HG03103 (cell line): ENCODE measurements at regions not wholly inside any gene's neighbourhood (a gene's known extent, or its start where the extent isn't known, plus 50 kb on each side); places are given as distances from the start of the nearest gene placed in this dataset.
"Not testable (repeated sequence)": the region's sequence is repeated elsewhere in the genome, so short reads cannot be mapped to it uniquely, and the experiment has no call there.

Experiments used
- ATAC-seq: cut with Tn5 transposase; IDR thresholded peaks from one replicate; pipeline ENCODE4 v1.9.1; 2021; ENCODE audit warnings: low read depth; ENCODE audit not compliant: unreplicated experiment

DNA sequence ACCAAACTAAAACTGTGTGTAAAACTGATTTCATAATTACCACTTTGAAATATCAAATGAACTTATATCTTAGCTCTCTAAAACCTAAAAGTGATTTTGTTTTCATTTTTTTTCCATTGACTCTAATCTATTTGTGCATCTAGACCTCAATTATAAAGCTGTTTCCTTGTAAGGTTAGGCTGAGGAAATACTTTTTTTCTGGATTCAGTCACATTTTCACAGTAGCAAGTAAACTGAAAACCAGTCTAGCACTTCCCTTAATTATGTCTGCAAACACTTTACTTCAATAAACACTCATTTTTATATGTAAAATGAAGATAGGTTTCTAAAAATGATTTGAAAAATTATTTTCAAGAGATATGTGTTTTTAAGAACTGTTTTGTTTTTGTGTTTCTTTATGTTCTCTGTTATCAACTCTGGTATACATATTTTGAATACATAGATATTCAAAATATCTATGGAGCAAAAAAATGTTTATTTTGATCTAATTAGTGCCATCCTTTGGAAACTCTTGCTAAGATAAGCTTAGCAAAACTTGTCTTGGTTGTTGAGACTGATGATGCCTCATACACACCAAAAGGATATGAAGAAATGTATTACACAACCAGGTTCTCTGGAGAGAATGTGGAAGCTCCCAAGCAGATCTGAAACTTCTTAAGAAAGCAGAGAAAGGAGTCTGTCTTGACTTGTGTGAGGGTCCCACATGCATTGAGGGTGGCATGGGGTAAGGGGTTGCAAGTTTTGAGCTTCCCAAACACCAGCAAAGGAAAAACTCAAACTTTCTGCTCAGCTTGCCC, 1887.4 kb downstream of the PCDH9 start:
- no peak for ATAC-seq

DNA sequence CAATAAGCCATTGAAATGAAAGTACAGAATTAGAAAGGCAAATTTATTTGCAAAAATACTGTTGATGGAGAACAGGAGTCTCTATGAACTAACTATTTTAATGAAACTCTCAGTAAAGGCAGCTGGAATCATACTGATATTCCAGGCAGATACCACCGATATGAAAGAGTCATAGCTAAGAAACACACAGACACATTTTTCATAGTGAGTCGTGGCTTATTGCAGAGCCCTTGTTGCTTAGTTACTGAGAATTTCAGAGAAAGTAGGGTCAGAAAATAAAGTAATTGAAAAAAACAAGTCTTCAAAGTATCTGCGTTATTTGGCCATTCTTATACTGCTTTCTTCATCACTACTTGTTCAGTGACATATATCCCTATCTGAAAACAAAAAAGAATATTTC, 1890.9 kb downstream of the PCDH9 start:
- ATAC-seq, result no peak

DNA sequence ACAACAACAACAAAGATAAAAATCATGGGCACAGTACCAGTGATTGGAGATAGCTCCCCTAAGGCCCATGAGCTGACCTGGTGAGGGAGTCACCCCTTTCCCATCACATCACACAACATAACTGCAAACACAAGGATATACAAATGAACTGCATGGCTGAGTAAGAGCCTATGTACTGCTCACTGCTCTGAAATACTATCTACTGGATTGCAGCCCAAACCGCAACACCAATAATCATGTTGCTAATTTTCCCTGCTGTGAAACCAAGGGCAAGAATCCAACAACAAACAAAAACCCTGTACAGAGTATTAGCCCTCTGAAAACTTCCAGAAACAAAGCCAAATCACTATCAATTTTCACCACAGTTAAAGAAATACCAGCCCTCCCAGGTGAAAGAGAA, 1893.2 kb downstream of the PCDH9 start:
- no peak for ATAC-seq

DNA sequence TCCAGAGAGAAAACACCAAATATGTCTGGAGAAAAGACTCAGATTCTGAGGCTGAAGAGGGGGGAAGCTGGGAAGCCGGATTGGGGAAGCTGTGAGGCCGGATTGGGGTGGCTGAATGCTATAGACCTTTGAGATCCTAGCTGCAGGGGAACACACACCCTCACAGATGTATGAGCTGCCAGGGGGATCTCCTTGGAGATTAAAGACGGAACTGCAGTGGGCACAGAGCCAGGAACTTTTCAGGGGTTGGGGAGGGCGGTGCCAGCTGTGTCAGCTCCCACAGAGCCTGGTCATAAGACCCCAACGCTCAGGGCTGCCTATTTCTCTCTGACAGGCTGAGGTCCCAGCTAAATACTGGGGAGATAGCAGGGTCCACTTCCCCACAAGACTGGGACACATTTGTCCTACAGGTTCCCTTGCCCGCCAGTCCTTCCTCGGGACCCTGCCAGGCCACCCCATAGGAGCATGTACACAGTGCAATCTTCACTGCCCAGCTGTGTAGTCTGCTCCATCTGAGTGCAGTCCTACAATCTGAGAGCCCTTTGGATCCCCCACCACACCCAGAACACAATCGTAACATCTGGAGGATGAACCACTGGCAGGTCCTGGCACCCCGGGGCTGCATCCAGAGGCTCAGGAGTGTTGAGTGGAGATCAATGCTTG, 1893.9 kb downstream of the PCDH9 start:
- ATAC-seq, result no peak

DNA sequence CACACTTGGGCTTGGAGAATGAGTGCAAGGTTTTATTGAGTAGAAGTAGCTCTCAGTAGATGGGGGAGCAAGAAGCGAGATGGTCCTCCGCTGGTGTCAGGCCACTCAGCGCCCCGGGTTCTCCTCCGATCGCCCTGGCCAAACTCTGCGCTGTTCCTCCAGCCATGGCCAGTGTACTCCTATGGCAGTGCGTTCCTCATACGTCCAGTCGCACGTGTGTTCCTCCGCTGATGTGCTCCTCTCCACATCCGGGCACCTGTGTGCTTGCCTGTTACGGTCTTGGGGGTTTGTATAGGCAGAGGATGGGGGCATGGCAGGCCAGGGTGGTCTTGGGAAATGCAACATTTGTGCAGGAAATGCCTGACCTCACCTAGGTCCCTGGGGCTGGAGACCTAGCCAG, 1899.4 kb downstream of the PCDH9 start:
- ATAC-seq, result no peak

DNA sequence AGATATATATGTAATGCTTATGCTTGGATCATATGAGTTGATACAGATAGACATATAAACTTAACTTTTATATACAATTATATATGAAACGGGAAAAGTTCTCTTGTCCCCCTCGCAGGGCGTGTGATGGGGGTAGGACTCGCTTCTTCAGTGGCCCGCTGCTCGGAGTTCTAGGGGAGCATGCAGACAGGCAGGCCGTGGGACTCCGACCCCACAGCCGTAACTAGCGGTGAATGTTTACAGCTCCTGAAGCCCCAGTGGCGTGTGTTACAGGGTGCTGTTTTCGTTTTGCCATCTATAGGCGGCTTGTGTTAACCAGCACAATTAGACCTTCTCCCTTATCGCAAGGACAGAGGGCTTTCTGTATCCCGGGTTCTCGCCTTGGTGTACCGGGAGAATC, 1899.8 kb downstream of the PCDH9 start:
- no peak for ATAC-seq

DNA sequence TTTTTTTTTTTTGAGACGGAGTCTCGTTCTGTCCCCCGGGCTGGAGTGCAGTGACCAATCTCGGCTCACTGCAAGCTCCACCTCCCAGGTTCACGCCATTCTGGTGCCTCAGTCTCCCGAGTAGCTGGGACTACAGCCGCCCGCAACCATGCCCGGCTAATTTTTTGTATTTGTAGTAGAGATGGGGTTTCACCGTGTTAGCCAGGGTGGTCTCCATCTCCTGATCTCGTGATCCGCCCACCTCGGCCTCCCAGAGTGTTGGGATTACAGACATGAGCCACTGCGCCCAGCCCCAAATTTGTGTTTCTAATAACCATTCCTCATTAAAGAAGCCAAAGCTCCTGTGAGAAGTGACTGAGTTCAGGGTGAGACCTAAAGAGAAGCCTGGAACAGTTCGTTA, 1906.9 kb downstream of the PCDH9 start:
- ATAC-seq, result not testable (repeated sequence)

DNA sequence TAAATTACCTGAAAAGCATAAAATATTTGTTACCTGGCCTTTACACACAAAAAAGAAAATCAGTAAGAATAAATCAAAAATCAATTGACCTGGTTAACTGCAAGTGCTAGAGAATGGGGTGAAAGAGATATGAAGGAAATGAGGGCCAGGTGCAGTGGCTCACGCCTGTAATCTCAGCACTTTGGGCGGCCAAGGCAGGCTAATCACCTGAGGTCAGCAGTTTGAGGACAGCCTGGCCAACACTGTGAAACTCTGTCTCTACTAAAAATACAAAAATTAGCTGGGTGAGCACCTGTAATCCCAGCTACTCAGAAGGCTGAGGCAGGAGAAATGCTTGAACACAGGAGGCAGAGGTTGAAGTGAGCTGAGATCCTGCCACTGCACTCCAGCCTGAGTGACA, 1908.7 kb downstream of the PCDH9 start:
- ATAC-seq, result not testable (repeated sequence)

DNA sequence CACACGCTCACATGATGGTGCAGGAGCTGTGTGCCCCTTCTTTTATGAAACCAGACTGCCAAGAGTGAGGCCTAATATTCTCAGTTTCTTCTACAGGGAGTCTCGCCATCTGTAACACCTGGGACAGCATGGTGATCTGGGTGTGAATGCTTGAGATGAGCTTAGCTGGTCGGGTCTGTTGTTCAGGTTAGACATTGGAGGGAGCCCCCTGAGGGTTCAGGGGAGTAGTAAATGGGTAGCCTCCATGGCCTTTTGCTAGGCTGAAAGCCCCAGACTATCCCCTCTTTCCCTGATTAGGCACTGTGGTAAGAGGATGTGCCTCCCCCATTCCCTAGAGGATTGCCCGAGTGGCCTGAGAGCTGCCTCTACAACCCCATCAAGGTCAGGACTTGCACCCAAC, 1916.1 kb downstream of the PCDH9 start:
- no peak for ATAC-seq

DNA sequence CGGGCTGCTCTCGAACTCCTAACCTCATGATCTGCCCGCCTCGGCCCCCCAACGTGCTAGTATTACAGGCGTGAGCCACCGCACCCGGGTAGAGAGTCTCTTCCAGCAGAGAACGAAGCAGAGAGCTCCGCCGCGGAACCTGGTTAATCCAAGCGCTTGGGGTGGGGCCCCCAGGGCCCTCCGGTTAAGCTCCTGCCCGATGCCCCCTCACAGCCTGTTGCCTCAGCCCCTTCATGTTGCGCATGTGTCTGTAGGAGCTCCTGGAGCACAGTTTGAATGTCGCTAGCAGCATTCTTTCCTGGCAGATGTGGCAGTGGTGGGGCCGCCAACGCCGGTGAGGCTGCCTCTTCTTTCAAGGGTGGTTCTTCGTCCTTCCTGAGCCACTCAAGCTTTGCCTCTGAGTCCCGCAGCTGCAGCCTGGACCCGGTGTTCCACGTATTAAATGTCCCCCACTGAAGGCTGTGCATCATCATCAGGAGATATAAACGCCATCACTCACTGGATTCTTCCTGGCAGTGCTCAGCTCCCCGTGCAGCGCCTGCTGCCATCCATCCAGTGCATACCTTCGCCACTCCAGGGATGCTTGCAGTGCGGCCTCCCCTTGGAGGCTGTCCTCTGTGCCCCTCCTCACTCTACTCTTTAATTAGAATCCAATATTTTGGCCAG, 1919.3 kb downstream of the PCDH9 start:
- no peak for ATAC-seq

DNA sequence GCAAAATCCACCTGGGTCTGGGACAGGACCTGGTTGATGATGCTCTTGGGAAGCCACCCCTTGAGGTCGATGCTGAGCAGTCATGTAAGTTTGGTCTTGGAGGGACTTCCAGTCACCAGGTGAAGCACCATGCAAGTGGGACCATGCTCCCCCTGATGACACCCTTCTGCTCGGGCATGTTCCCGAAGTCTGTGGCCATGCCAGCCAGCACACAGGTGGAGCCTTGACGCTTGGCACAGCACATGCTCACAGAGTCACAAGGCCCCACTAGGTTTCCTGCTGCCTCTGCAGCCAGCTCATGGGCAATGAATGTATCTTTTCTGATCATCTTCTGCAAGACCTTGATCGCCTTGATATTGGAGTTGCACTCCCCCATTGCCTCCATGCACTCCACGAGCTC, 1920.2 kb downstream of the PCDH9 start:
- ATAC-seq, result no peak

DNA sequence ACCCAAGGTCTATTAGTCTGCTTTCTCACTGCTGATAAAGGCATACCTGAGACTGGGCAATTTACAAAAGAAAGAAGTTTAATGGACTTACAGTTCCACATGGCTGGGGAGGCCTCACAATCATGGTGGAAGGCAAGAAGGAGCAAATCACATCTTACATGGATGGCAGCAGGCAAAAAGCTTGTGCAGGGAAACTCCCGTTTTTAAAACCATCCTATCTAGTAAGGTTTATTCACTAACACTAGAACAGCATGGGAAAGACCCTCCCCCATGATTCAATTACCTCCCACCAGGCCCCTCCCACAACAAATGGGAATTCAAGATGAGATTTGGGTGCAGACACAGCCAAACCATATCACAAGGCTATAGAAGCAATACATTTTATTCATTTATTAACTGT, 1921.4 kb downstream of the PCDH9 start:
- ATAC-seq, result not testable (repeated sequence)

DNA sequence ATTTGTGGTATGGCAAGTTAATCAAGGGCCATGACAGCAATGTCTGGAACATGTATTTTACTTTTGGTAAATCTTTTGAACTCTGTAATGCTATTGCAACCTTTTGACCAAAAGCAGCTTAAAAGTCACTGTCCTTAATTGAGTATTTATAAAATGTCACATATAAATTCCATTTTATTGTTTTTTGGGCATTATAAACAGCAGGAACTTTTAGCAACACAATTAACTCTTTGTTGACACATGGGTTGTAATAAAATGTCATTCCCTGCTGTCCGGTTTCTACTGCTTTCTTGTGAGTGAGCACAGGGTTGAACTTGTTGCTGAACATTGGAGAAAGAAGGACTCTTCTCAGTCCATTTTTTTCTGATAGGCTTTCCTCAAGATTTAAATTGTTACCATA, 1923.1 kb downstream of the PCDH9 start:
- ATAC-seq, result no peak

DNA sequence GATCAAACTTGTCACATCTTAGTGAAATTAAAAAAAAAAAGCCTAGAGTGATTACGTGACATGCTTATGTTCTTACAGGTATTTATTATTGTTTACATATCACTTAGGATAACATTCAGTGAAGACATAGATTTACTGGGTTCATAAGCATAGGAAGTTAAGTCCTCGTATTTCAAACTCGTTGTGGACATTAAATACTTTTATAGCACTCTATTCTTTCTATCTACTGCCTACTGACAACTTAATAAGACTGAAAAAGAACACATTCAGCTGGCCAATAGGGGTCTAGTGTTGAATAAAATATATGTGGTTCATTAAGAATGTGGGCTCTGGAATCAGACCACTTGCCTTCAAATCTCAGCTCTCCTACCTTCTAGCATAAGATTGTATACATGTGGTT, 1927.4 kb downstream of the PCDH9 start:
- ATAC-seq, result no peak

DNA sequence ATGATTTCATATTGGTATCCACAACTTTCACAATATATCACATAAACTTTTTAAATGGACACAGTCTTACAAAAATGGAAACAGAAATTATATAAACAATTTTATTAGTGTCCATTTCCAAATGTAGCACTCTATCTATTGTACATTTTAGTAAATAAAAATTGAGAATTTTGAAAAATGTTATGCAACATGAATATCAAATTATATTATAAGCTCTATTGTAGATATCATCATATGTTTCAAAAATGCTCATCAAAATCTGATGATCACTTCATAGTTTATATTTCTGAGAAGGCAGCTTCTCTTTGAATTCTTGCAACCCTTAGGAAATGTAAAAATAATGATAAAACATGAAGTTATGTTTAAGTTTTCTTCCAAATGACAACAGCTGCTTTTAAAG, 1928.6 kb downstream of the PCDH9 start:
- no peak for ATAC-seq

DNA sequence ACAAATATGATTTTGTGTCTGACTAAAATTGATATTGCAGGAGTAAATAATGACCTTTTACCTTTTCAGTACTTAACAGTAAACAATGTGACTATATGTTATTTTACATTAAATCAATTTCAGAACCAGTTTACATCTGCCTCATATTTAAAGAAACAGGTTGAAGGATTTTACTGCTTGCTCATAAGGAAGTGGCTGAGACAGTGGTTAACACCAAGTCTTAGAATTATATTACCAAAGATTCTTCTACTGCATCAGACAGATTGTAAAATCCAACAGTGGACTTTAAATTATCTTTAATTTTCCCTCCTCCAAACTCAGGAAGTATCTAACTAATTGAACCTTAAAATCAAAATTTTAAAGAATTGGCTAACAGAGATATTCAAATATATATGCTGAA, 1929.9 kb downstream of the PCDH9 start:
- ATAC-seq, result no peak

DNA sequence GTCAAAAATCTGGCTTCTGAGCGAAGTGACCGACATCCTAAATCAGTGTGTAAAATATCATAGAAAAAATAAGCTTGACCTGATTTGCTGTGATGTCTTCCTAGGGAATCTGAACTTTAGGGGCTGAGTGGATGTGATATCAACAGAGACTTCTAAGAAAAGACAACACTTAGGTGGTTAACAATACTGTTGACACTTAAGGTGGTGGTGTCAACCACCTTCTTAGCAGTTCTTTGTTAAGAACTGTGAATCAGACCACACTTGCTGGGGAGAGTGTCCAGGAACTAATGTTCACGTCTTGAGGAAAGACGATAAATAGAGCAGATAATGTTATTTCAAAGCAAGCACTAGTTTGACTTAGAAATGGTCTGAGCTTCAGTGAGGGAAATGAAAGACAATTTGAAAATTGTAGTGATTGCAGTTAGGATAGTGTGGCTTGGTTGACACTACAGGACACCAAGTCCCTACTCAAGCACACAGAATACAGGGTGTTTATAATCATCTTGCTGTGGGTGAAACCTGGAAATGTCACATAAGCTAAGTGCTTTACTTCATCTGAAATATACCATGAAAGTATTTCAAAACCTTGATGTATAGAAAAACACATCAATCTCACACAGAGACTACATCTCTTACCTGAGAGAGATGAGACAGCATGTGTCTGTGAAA, 1936.5 kb downstream of the PCDH9 start:
- ATAC-seq, result no peak

DNA sequence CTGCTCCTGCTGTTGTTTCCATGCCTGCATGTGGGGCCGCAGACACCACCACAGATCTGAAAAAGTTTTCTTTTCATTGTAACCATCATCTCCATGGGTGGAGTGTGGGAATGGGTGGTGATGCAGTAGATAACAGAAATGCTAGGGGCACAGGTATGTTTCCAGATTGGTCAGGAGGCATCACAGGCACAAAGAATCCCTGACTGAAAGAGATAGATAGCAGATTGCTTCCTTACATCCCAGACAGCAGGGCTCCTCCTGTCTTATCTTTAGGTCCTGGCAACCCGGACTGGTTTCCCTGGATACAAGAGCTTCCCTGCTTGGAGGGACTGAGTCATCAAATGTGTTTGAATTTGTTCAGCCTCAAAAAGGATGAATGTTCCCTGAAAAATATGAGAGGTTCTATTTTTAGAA, 1937.6 kb downstream of the PCDH9 start:
- ATAC-seq, result no peak

DNA sequence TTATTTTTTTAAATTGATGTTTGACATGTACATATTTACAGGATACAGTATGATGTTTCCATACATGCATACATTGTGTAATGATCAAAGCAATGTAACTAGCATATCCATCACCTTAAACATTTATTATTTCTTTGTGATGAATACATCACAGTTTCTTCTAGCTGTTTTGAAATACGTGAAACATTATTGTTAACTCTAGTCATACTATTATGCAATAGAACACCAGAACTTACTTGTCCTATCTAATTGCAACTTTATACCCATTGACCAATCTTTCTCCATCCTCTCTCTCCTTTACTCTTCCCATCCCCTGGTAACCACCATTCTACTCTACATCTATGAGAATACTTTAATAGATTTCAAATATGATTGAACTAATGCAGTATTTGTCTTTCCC, 1942.7 kb downstream of the PCDH9 start:
- no peak for ATAC-seq

DNA sequence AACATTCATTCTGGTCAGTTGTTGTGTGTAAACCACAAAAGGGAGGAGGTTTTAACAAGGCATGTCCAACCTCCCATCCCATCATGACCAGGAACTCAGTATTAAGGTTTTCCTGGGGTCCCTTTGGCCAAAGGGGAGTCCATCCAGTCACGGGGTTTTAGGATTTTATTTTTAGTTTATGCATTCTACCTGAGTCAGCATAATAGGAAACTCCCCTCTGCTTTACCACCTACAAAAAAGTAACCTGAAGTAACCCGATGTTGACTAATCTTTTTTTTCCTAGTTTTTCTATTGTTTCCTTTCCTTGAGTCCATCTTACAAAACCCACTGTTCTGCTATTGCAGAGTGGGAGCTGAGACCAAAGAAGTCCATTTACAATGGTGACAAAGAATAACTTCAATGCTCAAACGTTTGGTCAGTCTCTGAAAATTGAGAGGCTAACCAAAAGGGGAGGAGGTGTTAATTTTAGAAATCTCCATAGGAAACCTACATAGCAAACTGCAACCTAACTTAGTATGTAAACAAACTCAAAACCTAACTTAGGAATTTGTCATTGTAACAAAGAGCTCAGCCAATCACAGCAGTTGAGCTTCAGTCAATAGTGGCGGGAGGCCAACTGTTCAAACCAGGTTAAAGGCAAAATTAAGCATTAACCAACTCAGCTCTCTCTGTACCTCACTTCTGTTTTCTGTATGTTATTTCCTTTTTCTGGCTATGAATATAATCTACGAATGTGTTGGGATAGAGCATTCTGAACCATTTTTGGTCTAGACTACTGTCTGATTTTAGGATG, 1954.1 kb downstream of the PCDH9 start:
- ATAC-seq, result no peak
